Loucy (cell line): ENCODE measurements at regions not wholly inside any gene's neighbourhood (a gene's known extent, or its start where the extent isn't known, plus 50 kb on each side); places are given as distances from the start of the nearest gene placed in this dataset.

ENCODE experiments used
- H2AFZ ChIP-seq: fragments of 200-600 bp; sonication (generic); 2 replicates; pipeline ENCODE4 v1.6.0; 2016; ENCODE audit warnings: antibody characterized with exemption, mild to moderate bottlenecking, low read length, moderate library complexity
- H3F3A ChIP-seq: fragments of 200-600 bp; 2 replicates; pipeline ENCODE4 v1.6.0; 2016; ENCODE audit warnings: antibody characterized with exemption, low read depth, mild to moderate bottlenecking
- H3K27me3 ChIP-seq: fragments of 200-600 bp; sonication (generic); 2 replicates; pipeline ENCODE4 v1.6.1; 2014; ENCODE audit warnings: low read length, mild to moderate bottlenecking; ENCODE audit not compliant: insufficient read depth, poor library complexity, severe bottlenecking
- H3K36me3 ChIP-seq: fragments of 200-600 bp; sonication (generic); 2 replicates; pipeline ENCODE4 v1.6.1; 2016; ENCODE audit warnings: low read length; ENCODE audit not compliant: insufficient read depth
- H3K4me1 ChIP-seq: fragments of 200-600 bp; sonication (generic); 2 replicates; pipeline ENCODE4 v1.5.1; 2014; ENCODE audit warnings: low read length, mild to moderate bottlenecking; ENCODE audit not compliant: insufficient read depth, poor library complexity, severe bottlenecking
- H3K4me2 ChIP-seq: fragments of 200-600 bp; sonication (generic); 2 replicates; pipeline ENCODE4 v1.6.0; 2014; ENCODE audit warnings: antibody characterized with exemption, low read length, low read depth, mild to moderate bottlenecking; ENCODE audit not compliant: poor library complexity, severe bottlenecking
- H3K4me3 ChIP-seq: fragments of 200-600 bp; sonication (generic); 2 replicates; pipeline ENCODE4 v1.5.1; 2014; ENCODE audit warnings: low read length, mild to moderate bottlenecking, mixed read lengths; ENCODE audit not compliant: poor library complexity, severe bottlenecking
- H3K79me2 ChIP-seq: fragments of 200-600 bp; sonication (generic); 2 replicates; pipeline ENCODE4 v1.6.1; 2014; ENCODE audit warnings: low read length; ENCODE audit not compliant: insufficient read depth
- H3K9ac ChIP-seq: fragments of 200-600 bp; sonication (generic); 2 replicates; pipeline ENCODE4 v1.6.0; 2014; ENCODE audit warnings: mild to moderate bottlenecking, low read depth, low read length, moderate library complexity; ENCODE audit not compliant: poor library complexity, severe bottlenecking
- H3K9me2 ChIP-seq: fragments of 200-600 bp; sonication (generic); replicated peaks from 2 replicates; pipeline ENCODE4 v1.6.1; 2016; ENCODE audit warnings: low read depth, low read length, mixed read lengths
- H3K9me3 ChIP-seq: fragments of 200-600 bp; sonication (generic); 2 replicates; pipeline ENCODE4 v1.6.1; 2014; ENCODE audit warnings: mild to moderate bottlenecking, antibody characterized with exemption, low read length, low read depth; ENCODE audit not compliant: insufficient read depth
- H4K20me1 ChIP-seq: fragments of 200-600 bp; sonication (generic); 2 replicates; pipeline ENCODE4 v1.6.0; 2014; ENCODE audit warnings: antibody characterized with exemption, low read length, mild to moderate bottlenecking; ENCODE audit not compliant: insufficient read depth, poor library complexity, severe bottlenecking
- EZH2phosphoT487 ChIP-seq: fragments of 200-600 bp; IDR thresholded peaks from 2 replicates; pipeline ENCODE4 v1.6.1; 2018; ENCODE audit warnings: antibody characterized with exemption, mild to moderate bottlenecking, moderate library complexity, borderline replicate concordance
- TF ChIP-seq, protein P1 (sequence below): fragments of 200-600 bp; sonication (generic); conservative IDR thresholded peaks from 2 replicates; pipeline ENCODE4 v1.5.1; 2014; ENCODE audit warnings: mild to moderate bottlenecking, antibody characterized with exemption, low read length

GRCh38 chr10:3946234-3947229, 161.5 kb upstream of the KLF6 start:
- Histone ChIP-seq H3F3A (no peaks in the 10 kb centered on the region), H3K4me3 (no peak overlapping the region), H4K20me1 (no peaks in the 10 kb centered on the region), H3K36me3 (no peaks in the 10 kb centered on the region), H2AFZ (no peak overlapping the region), H3K79me2 (no peaks in the 10 kb centered on the region), H3K27me3 (no peaks in the 10 kb centered on the region), H3K9me2 (no peaks in the 10 kb centered on the region), H3K4me1 (no peaks in the 10 kb centered on the region), H3K9me3 (no peaks in the 10 kb centered on the region), H3K9ac (no peak overlapping the region), H3K4me2 (no peak overlapping the region)
- TF ChIP-seq EZH2phosphoT487 = no peak
- TF ChIP-seq, protein P1, sequence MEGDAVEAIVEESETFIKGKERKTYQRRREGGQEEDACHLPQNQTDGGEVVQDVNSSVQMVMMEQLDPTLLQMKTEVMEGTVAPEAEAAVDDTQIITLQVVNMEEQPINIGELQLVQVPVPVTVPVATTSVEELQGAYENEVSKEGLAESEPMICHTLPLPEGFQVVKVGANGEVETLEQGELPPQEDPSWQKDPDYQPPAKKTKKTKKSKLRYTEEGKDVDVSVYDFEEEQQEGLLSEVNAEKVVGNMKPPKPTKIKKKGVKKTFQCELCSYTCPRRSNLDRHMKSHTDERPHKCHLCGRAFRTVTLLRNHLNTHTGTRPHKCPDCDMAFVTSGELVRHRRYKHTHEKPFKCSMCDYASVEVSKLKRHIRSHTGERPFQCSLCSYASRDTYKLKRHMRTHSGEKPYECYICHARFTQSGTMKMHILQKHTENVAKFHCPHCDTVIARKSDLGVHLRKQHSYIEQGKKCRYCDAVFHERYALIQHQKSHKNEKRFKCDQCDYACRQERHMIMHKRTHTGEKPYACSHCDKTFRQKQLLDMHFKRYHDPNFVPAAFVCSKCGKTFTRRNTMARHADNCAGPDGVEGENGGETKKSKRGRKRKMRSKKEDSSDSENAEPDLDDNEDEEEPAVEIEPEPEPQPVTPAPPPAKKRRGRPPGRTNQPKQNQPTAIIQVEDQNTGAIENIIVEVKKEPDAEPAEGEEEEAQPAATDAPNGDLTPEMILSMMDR = no peak

DNA sequence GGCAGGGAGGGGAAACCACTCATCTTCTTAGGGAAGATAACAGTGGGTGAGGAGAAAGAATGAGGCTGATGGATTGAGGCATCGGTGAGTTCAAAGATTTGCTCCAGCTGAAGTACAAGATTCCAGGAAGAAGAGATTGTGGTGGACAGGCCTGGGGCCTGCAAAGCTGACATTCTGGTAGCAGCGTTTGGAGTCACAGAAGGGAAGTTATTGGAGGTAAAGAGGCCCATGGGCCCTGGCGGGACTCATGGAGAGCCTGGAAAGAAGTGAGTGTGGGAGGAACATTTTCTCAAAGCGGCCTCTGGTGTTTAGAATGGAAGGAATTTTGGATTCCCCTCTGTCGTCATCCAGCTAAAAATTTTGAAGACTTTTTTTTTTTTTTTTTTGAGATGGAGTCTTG, 160.0 kb upstream of the KLF6 start:
- Histone ChIP-seq H3K79me2 (no peaks in the 10 kb centered on the region), H4K20me1 (no peaks in the 10 kb centered on the region), H3K4me2 (no peak overlapping the region), H3F3A (no peaks in the 10 kb centered on the region), H3K9me2 (no peaks in the 10 kb centered on the region), H3K4me3 (no peak overlapping the region), H2AFZ (no peak overlapping the region), H3K4me1 (no peaks in the 10 kb centered on the region), H3K27me3 (no peaks in the 10 kb centered on the region), H3K9ac (no peak overlapping the region), H3K9me3 (no peaks in the 10 kb centered on the region), H3K36me3 (no peaks in the 10 kb centered on the region)
- TF ChIP-seq, protein P1 = no peak
- TF ChIP-seq EZH2phosphoT487 = no peak

DNA sequence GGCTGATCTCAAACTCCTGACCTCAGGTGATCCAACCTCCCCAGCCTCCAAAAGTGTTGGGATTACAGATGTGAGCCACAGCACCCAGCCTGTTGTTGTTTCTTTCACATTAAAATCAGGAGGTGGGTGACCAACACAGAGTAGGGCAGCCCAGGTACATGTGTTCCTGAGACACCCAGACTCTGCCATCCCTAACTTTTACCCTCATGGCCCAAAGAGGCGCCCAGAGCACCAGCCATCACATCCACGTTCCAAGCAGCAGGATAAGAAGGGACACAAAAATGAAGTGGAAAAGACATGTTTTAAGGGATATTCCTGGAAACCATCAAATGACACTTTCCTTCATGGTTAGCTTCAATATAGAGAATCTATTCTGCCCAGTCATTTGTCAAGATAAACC, 159.6 kb upstream of the KLF6 start:
- Histone ChIP-seq H3K9me2 (no peaks in the 10 kb centered on the region), H3K9me3 (no peaks in the 10 kb centered on the region), H4K20me1 (no peaks in the 10 kb centered on the region), H3K27me3 (no peaks in the 10 kb centered on the region), H2AFZ (no peak overlapping the region), H3K36me3 (no peaks in the 10 kb centered on the region), H3K79me2 (no peaks in the 10 kb centered on the region), H3F3A (no peaks in the 10 kb centered on the region), H3K4me2 (no peak overlapping the region), H3K4me3 (no peak overlapping the region), H3K4me1 (no peaks in the 10 kb centered on the region), H3K9ac (no peak overlapping the region)
- TF ChIP-seq EZH2phosphoT487 = no peak
